ENCODE measurements at regions not wholly inside any gene's neighbourhood (a gene's known extent, or its start where the extent isn't known, plus 50 kb on each side); places are given as distances from the start of the nearest gene placed in this dataset.

GRCh38 chr3:124229836-124230235, 237.9 kb upstream of the ROPN1 start:
- H3K9me3 ChIP-seq (replicated peaks in 1 of 2; ENCODE audit: control insufficient read depth in 1 of 2, insufficient read depth in 1 of 2, low read length in 2 of 2), result no peaks in the 10 kb centered on the region
- no peaks in the 10 kb centered on the region for H4K20me1 ChIP-seq (ENCODE audit: insufficient read depth, low read length)
- H3K27me3 ChIP-seq (ENCODE audit: control insufficient read depth in 2 of 2, insufficient read depth in 2 of 2, low read length in 2 of 2), result no peaks in the 10 kb centered on the region
- no peaks in the 10 kb centered on the region for H3K36me3 ChIP-seq (replicated peaks in 1 of 2; ENCODE audit: control insufficient read depth in 1 of 2, insufficient read depth in 2 of 2, low read length in 2 of 2)
- no peaks in the 10 kb centered on the region for H3K4me1 ChIP-seq (ENCODE audit: control insufficient read depth in 1 of 2, insufficient read depth in 2 of 2, low read length in 2 of 2)
- H3K27ac Mint-ChIP-seq, result no peak overlapping the region
- peaks cover 4 to 6% (median 4%) of the 10 kb centered on the region in 3 donors for H3K27me3 Mint-ChIP-seq (ENCODE audit: low read depth in 3 of 3)
- no peak overlapping the region for H3K4me3 Mint-ChIP-seq
- intact Hi-C loops (cut with micrococcal nuclease), result no loop called here
- H2AFZ ChIP-seq (ENCODE audit: insufficient read depth, low read depth, low read length, poor library complexity, severe bottlenecking), result no peak overlapping the region
- TF ChIP-seq, protein P1, sequence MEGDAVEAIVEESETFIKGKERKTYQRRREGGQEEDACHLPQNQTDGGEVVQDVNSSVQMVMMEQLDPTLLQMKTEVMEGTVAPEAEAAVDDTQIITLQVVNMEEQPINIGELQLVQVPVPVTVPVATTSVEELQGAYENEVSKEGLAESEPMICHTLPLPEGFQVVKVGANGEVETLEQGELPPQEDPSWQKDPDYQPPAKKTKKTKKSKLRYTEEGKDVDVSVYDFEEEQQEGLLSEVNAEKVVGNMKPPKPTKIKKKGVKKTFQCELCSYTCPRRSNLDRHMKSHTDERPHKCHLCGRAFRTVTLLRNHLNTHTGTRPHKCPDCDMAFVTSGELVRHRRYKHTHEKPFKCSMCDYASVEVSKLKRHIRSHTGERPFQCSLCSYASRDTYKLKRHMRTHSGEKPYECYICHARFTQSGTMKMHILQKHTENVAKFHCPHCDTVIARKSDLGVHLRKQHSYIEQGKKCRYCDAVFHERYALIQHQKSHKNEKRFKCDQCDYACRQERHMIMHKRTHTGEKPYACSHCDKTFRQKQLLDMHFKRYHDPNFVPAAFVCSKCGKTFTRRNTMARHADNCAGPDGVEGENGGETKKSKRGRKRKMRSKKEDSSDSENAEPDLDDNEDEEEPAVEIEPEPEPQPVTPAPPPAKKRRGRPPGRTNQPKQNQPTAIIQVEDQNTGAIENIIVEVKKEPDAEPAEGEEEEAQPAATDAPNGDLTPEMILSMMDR (IDR thresholded peaks at IDR 0.05), result no peak
- no peak overlapping the region for H3K9ac ChIP-seq (ENCODE audit: insufficient read depth, low read length, poor library complexity, severe bottlenecking)
- H3K4me3 ChIP-seq (replicated peaks in 1 of 3; ENCODE audit: low read depth in 2 of 3, low read length in 3 of 3), result no peak overlapping the region
- H3K4me1 Mint-ChIP-seq, result no peaks in the 10 kb centered on the region
- H3K36me3 Mint-ChIP-seq, result no peaks in the 10 kb centered on the region
- no peak overlapping the region for H3K27ac ChIP-seq (ENCODE audit: low read depth in 1 of 2, low read length in 2 of 2)
- H3K4me2 ChIP-seq (replicated peaks; ENCODE audit: extremely low read depth, low read length, poor library complexity, severe bottlenecking), result no peak overlapping the region
- WGBS (ENCODE audit: insufficient coverage), result 86% methylated on average over 2 of the region's 2 CpGs
- no peaks in the 10 kb centered on the region for H3K79me2 ChIP-seq (ENCODE audit: insufficient read depth, low read length)
- peaks cover 0 to 6% (median 2%) of the 10 kb centered on the region in 7 donors for H3K9me3 Mint-ChIP-seq
- no peak for DNase-seq

- no peak overlapping the region for H3K4me2 ChIP-seq (replicated peaks; ENCODE audit: extremely low read depth, low read length, poor library complexity, severe bottlenecking)
- no peaks in the 10 kb centered on the region for H3K79me2 ChIP-seq (ENCODE audit: insufficient read depth, low read length)
- H3K36me3 ChIP-seq (replicated peaks in 1 of 2; ENCODE audit: control insufficient read depth in 1 of 2, insufficient read depth in 2 of 2, low read length in 2 of 2), result no peaks in the 10 kb centered on the region
- Mint-ChIP-seq H3K27me3 (ENCODE audit: low read depth in 3 of 3) (peaks cover 4 to 6% (median 4%) of the 10 kb centered on the region in 3 donors), H3K4me3 (no peak overlapping the region), H3K4me1 (no peaks in the 10 kb centered on the region), H3K27ac (no peak overlapping the region), H3K9me3 (peaks cover 0 to 6% (median 2%) of the 10 kb centered on the region in 7 donors), H3K36me3 (no peaks in the 10 kb centered on the region)
- no peaks in the 10 kb centered on the region for H3K27me3 ChIP-seq (ENCODE audit: control insufficient read depth in 2 of 2, insufficient read depth in 2 of 2, low read length in 2 of 2)
- no peak for DNase-seq
- no peak overlapping the region for H3K4me3 ChIP-seq (replicated peaks in 1 of 3; ENCODE audit: low read depth in 2 of 3, low read length in 3 of 3)
- intact Hi-C loops (cut with micrococcal nuclease), result no loop called here
- H2AFZ ChIP-seq (ENCODE audit: insufficient read depth, low read depth, low read length, poor library complexity, severe bottlenecking), result no peak overlapping the region
- no peak overlapping the region for H3K27ac ChIP-seq (ENCODE audit: low read depth in 1 of 2, low read length in 2 of 2)
- no peaks in the 10 kb centered on the region for H3K4me1 ChIP-seq (ENCODE audit: control insufficient read depth in 1 of 2, insufficient read depth in 2 of 2, low read length in 2 of 2)
- no peaks in the 10 kb centered on the region for H4K20me1 ChIP-seq (ENCODE audit: insufficient read depth, low read length)
- TF ChIP-seq, protein P1 (IDR thresholded peaks at IDR 0.05), result no peak
- 96% methylated on average over 3 of the region's 6 CpGs for WGBS (ENCODE audit: insufficient coverage)
- no peaks in the 10 kb centered on the region for H3K9me3 ChIP-seq (replicated peaks in 1 of 2; ENCODE audit: control insufficient read depth in 1 of 2, insufficient read depth in 1 of 2, low read length in 2 of 2)
- no peak overlapping the region for H3K9ac ChIP-seq (ENCODE audit: insufficient read depth, low read length, poor library complexity, severe bottlenecking)
Measured at GRCh38 chr3:124230432-124230831, 238.5 kb upstream of the ROPN1 start.

All from CD14-positive monocyte (primary cell).